Caco-2 (cell line): ENCODE measurements at regions not wholly inside any gene's neighbourhood (a gene's known extent, or its start where the extent isn't known, plus 50 kb on each side); places are given as distances from the start of the nearest gene placed in this dataset.

ENCODE experiments used
- BruUV-seq: library from RNA; stranded (reverse); fragments of 400-500 nt; replicated peaks from 2 replicates; lab custom pipeline; 2021; lab: Mats Ljungman, UMichigan
- CTCF ChIA-PET: fragments of 300-600 bp; sonication (Branson Sonifier 250); formaldehyde crosslinking; loops from one replicate; lab custom pipeline; 2022; ENCODE audit warnings: antibody characterized with exemption; lab: Charles Lee
- POLR2A ChIA-PET: fragments of 300-600 bp; sonication (Branson Sonifier 250); formaldehyde crosslinking; loops from one replicate; lab custom pipeline; 2022; ENCODE audit warnings: antibody characterized with exemption; lab: Charles Lee
- DNase-seq, 2 experiments: peaks; one replicate each; pipeline versions ENCODE4 v3.0.0 to v3.0.0-alpha.2; 2020 to 2022
- H3K27me3 ChIP-seq: replicated peaks from 2 replicates; pipeline ENCODE4 v1.6.0; 2011; ENCODE audit warnings: low read length; ENCODE audit not compliant: control insufficient read depth, insufficient read depth
- H3K36me3 ChIP-seq: 2 replicates; pipeline ENCODE4 v1.5.1; 2011; ENCODE audit warnings: low read length; ENCODE audit not compliant: control insufficient read depth, insufficient read depth
- H3K4me1 ChIP-seq: fragments of 250-450 bp; sonication (Bioruptor Pico); 2 replicates; pipeline ENCODE4 v1.5.1; 2020; ENCODE audit warnings: mild to moderate bottlenecking
- H3K4me3 ChIP-seq: 2 replicates; pipeline ENCODE4 v1.5.1; 2011; ENCODE audit warnings: low read depth, mild to moderate bottlenecking, control low read depth, low read length
- H3K9me3 ChIP-seq: fragments of 250-450 bp; sonication (Bioruptor Pico); 2 replicates; pipeline ENCODE4 v1.5.1; 2020; ENCODE audit warnings: mild to moderate bottlenecking, moderate library complexity
- H3K27ac Mint-ChIP-seq: one replicate; pipeline ENCODE4 v1.8.0; 2022; ENCODE audit warnings: mixed read lengths; ENCODE audit not compliant: unreplicated experiment
- H3K27me3 Mint-ChIP-seq: one replicate; pipeline ENCODE4 v1.8.0; 2022; ENCODE audit warnings: mixed read lengths; ENCODE audit not compliant: insufficient read depth, unreplicated experiment
- H3K36me3 Mint-ChIP-seq: one replicate; pipeline ENCODE4 v1.8.0; 2022; ENCODE audit warnings: mild to moderate bottlenecking, mixed read lengths; ENCODE audit not compliant: insufficient read depth, unreplicated experiment
- H3K4me1 Mint-ChIP-seq: one replicate; pipeline ENCODE4 v1.8.0; 2022; ENCODE audit warnings: low read depth, mixed read lengths; ENCODE audit not compliant: unreplicated experiment
- H3K4me3 Mint-ChIP-seq: one replicate; pipeline ENCODE4 v1.8.0; 2022; ENCODE audit warnings: mild to moderate bottlenecking, moderate library complexity, mixed read lengths; ENCODE audit not compliant: unreplicated experiment
- H3K9me3 Mint-ChIP-seq: one replicate; pipeline ENCODE4 v1.8.0; 2022; ENCODE audit warnings: mixed read lengths; ENCODE audit not compliant: unreplicated experiment
- intact Hi-C: fragments of 100-400 bp; cut with micrococcal nuclease; formaldehyde crosslinking; loops from one replicate; pipeline ENCODE4 v1.10.0; 2022; ENCODE audit not compliant: unreplicated experiment
- TF ChIP-seq, protein P1 (sequence below), 2 experiments: fragments of 200-600 bp in 1 of 2; IDR thresholded peaks; 1 replicate in 1 of 2; 2 replicates in 1 of 2; pipeline versions ENCODE4 v1.5.1 to v1.8.0; 2011 to 2022; ENCODE audit warnings: antibody characterized with exemption in 1 of 2, control low read depth in 1 of 2, inconsistent platforms in 1 of 2, low read depth in 1 of 2, low read length in 1 of 2, mild to moderate bottlenecking in 1 of 2, moderate library complexity in 1 of 2; ENCODE audit not compliant: insufficient read depth in 1 of 2, severe bottlenecking in 1 of 2, unreplicated experiment in 1 of 2

DNA sequence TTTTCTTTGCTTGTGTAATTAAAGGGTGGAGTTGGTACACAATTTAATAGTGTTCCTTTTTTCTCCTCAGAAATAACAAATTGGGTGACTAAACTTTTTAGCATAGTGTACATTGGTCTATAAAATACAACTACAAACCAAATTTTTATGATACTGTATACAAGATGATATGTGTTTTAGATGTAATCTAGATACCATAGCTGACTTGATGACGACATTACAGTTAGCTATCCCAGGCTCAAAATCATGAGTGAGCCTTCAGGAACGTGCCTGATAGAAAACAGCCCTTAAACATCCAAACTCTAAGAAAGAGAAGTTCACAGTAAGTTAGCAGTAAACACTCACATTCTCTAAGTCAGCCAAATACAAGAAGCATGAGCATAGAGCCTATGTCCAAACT lies 99.0 kb upstream of the SSTR1 start:
- H3K9me3 Mint-ChIP-seq, result no peaks in the 10 kb centered on the region
- H3K4me1 Mint-ChIP-seq, result no peaks in the 10 kb centered on the region
- peaks cover 4% of the 10 kb centered on the region for H3K27me3 Mint-ChIP-seq
- no peaks in the 10 kb centered on the region for H3K36me3 ChIP-seq
- DNase-seq, result no peak
- TF ChIP-seq, protein P1, sequence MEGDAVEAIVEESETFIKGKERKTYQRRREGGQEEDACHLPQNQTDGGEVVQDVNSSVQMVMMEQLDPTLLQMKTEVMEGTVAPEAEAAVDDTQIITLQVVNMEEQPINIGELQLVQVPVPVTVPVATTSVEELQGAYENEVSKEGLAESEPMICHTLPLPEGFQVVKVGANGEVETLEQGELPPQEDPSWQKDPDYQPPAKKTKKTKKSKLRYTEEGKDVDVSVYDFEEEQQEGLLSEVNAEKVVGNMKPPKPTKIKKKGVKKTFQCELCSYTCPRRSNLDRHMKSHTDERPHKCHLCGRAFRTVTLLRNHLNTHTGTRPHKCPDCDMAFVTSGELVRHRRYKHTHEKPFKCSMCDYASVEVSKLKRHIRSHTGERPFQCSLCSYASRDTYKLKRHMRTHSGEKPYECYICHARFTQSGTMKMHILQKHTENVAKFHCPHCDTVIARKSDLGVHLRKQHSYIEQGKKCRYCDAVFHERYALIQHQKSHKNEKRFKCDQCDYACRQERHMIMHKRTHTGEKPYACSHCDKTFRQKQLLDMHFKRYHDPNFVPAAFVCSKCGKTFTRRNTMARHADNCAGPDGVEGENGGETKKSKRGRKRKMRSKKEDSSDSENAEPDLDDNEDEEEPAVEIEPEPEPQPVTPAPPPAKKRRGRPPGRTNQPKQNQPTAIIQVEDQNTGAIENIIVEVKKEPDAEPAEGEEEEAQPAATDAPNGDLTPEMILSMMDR (IDR thresholded peaks at IDR 0.05; ENCODE audit: insufficient read depth in 1 of 2, low read depth in 1 of 2, low read length in 1 of 2, severe bottlenecking in 1 of 2, unreplicated experiment in 1 of 2), result no peak
- no peaks in the 10 kb centered on the region for H3K4me1 ChIP-seq
- H3K4me3 Mint-ChIP-seq, result no peak overlapping the region
- POLR2A ChIA-PET, result no interaction called here
- no peaks in the 10 kb centered on the region for H3K9me3 ChIP-seq
- no peak overlapping the region for H3K4me3 ChIP-seq
- H3K36me3 Mint-ChIP-seq, result no peaks in the 10 kb centered on the region
- intact Hi-C loops, result no loop called here
- BruUV-seq, result no TSS peak
- H3K27ac Mint-ChIP-seq, result no peak overlapping the region
- H3K27me3 ChIP-seq, result no peaks in the 10 kb centered on the region
- CTCF ChIA-PET, result no interaction called here

DNA sequence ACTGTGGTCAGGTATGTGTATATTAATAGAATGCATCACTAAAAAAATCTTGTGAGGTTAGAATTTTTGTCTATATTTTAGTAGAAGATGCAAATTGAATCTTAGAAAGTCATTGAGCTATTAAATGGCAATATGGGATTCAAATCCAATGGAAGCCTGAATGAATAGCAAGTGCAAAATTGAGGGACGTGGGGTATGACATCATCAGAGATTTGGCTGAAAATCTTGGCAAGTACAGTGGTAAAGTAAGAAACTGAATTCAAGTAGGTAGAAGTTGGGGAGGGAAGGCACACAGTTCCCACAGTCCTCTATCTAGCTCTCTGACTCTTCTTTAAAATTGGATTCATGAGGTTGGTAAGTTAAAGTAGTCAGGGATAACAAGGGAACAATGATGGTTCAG lies 97.4 kb upstream of the SSTR1 start:
- Histone ChIP-seq H3K4me1 (no peaks in the 10 kb centered on the region), H3K9me3 (no peaks in the 10 kb centered on the region), H3K36me3 (no peaks in the 10 kb centered on the region), H3K4me3 (no peak overlapping the region), H3K27me3 (no peaks in the 10 kb centered on the region)
- no peaks in the 10 kb centered on the region for H3K9me3 Mint-ChIP-seq
- no peak overlapping the region for H3K27ac Mint-ChIP-seq
- H3K4me1 Mint-ChIP-seq, result no peaks in the 10 kb centered on the region
- no peak for DNase-seq
- TF ChIP-seq, protein P1 (IDR thresholded peaks at IDR 0.05; ENCODE audit: insufficient read depth in 1 of 2, low read depth in 1 of 2, low read length in 1 of 2, severe bottlenecking in 1 of 2, unreplicated experiment in 1 of 2), result no peak
- intact Hi-C loops, result no loop called here
- H3K36me3 Mint-ChIP-seq, result no peaks in the 10 kb centered on the region
- H3K27me3 Mint-ChIP-seq, result peaks cover 4% of the 10 kb centered on the region
- H3K4me3 Mint-ChIP-seq, result no peak overlapping the region
- POLR2A ChIA-PET, result no interaction called here
- no TSS peak for BruUV-seq
- CTCF ChIA-PET, result no interaction called here

DNA sequence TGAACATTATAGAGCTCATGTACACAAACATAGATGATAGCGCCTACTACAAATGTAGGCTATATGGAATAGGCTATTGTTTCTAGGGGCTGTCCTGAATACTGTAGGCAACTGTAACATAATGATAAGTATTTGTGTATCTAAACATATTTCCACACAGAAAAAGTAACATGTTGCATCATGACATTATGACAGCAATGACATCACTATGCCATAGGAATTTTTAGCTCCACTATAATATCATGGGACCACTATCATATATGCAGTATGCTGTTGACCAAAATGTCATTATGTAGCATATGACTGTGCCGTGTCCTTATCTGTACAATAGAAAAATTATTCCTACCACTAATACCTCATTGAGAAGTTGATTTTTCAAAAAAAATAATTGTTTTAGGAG lies 96.7 kb upstream of the SSTR1 start:
- Mint-ChIP-seq H3K9me3 (no peaks in the 10 kb centered on the region), H3K36me3 (no peaks in the 10 kb centered on the region), H3K27me3 (peaks cover 4% of the 10 kb centered on the region), H3K4me1 (no peaks in the 10 kb centered on the region), H3K4me3 (no peak overlapping the region), H3K27ac (no peak overlapping the region)
- intact Hi-C loops, result no loop called here
- no peak for DNase-seq
- no peak overlapping the region for H3K4me3 ChIP-seq
- no peaks in the 10 kb centered on the region for H3K36me3 ChIP-seq
- no peaks in the 10 kb centered on the region for H3K27me3 ChIP-seq
- H3K4me1 ChIP-seq, result no peaks in the 10 kb centered on the region
- TF ChIP-seq, protein P1 (IDR thresholded peaks at IDR 0.05; ENCODE audit: insufficient read depth in 1 of 2, low read depth in 1 of 2, low read length in 1 of 2, severe bottlenecking in 1 of 2, unreplicated experiment in 1 of 2), result no peak
- CTCF ChIA-PET, result no interaction called here
- no TSS peak for BruUV-seq
- no peaks in the 10 kb centered on the region for H3K9me3 ChIP-seq
- POLR2A ChIA-PET, result no interaction called here
